ENCODE measurements at regions not wholly inside any gene's neighbourhood (a gene's known extent, or its start where the extent isn't known, plus 50 kb on each side); places are given as distances from the start of the nearest gene placed in this dataset.
"Not testable (repeated sequence)": the region's sequence is repeated elsewhere in the genome, so short reads cannot be mapped to it uniquely, and the experiment has no call there.

- TF ChIP-seq CTCF (IDR thresholded peaks at IDR 0.05 in 8 of 11, conservative IDR thresholded peaks at IDR 0.05 in 3 of 11); POLR2AphosphoS5 (IDR thresholded peaks at IDR 0.05): not testable (repeated sequence)
Observed at GRCh38 chr11:89607497-89607896, 102.6 kb upstream of the TRIM77 start.
